ENCODE measurements at regions not wholly inside any gene's neighbourhood (a gene's known extent, or its start where the extent isn't known, plus 50 kb on each side); places are given as distances from the start of the nearest gene placed in this dataset.
"Not testable (repeated sequence)": the region's sequence is repeated elsewhere in the genome, so short reads cannot be mapped to it uniquely, and the experiment has no call there.

GRCh38 chr16:66205287-66206231 lies 160.9 kb upstream of the CDH5 start:
- DNase-seq = no peak

GRCh38 chr16:66204756-66205155 lies 161.7 kb upstream of the CDH5 start:
- DNase-seq = no peak

DNA sequence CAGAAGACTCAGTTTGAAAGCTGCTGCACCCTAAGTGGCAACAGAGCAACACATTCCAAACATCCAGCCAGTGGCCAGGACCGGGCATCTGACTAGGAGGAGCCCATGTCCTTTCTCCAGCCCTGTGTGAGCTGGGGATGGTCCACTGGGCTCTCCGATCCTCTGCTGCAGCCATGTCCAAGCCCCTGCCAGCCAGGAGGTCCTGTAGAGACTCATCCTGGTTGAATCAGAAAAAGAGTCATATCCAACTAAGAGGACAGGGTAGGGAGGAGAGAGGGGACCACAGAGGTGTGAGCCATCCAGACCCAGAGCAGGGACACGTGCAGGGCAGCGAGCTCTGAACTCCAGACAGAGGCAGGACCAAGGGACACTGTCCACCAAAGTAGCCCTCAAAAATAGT lies 163.0 kb upstream of the CDH5 start:
- DNase-seq = no peak

DNA sequence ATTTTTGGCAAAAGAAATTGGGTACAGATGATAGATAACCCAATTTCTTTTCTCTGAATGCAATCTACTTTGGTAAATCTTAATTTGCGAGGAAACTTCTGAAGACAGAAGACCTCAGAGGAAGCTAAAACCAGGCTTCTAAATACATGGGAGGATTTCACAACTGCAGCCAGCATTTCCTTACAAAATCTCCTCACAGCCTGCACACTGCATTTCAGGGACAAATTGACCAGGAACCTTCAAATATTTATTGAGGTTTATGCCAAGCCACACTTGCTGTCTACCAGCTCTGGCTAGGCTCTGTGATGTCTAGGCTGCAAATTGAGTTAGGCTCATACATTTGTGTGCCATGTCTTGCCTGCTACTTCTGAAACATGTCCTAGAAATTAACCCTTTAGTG lies 167.3 kb upstream of the CDH5 start:
- DNase-seq = no peak

GRCh38 chr16:66198641-66199040 lies 167.8 kb upstream of the CDH5 start:
- DNase-seq = no peak

DNA sequence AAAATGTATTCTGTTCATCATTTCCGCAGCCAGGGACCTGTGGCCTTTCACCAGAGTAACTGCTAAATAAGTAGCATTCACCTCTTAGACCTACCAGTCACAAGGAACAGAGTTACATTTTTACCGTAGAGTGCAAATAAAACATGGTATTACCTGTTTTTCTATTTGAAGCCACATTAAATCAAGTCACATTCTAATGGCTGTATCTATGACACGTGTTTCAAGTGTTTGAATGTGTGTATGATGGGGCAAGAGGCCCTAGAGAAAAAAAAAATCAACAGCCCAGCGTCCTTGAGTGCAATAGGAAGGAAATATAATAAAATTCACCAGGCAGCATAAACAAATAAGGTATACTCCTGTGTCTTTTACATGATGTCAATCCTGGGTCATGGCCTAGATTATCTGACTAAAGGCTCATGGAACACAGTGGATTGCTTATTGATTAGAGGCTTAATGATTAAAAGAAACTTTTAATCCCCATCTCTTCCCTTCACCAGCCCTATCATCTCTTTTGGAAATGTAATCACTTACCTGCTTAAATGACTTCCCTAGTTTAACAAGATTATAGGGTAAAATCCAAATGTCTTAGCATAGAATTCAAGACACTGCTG lies 168.7 kb upstream of the CDH5 start:
- no peak for DNase-seq

GRCh38 chr16:66196770-66197169 lies 169.7 kb upstream of the CDH5 start:
- DNase-seq = no peak

- no peak for DNase-seq
These were observed 171.6 kb upstream of the CDH5 start for GRCh38 chr16:66194866-66195265.

DNA sequence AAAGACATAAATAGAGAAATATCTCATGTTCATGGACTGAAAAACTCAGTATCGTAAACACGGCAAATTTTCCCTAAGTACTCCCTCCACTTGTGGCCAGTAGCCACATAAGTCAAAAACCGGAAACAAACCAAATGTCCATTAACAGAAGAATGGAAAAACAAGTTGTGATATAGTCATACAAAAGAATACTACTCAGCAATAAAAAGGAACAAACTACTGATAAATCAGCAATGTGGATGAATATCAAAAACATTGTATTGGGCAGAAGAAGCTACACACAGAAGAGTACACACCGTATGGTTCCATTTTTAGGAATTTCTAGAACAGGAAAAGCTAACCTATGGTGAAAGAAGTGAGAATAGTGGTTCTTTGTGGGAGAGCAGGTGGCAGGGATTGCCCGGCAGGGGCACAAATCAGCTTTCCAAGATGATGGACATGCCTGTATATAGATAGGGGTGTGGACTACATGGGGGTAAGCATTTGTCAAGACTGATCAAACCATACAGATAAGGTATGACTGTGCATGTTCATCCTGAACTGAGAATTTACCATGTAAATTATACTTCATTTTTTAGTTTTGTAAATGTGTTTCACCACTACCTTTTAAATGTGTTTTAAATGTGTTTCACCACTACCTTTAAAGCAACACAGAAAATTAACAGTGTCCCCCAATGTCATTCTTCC lies 172.8 kb upstream of the CDH5 start:
- no peak for DNase-seq

DNA sequence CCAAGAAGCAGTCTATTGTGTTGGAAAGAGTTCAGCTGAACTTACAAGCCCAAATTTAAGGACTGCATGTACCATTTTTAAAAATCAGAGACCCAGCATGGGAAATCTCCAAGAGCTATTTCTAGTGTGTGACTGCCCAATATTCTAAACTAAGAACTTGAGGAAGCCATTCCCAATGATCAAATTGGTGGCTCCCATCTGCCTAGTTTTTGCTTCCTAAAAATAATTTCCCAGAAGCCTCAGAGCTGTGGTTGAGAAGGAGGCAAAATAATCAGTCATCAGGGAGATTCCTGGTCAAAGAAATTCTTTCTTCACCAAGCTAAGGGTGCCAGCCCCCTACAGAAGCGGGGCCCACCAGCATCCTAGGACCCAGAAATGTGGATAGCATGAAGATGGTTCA lies 176.1 kb upstream of the CDH5 start:
- DNase-seq = no peak

DNA sequence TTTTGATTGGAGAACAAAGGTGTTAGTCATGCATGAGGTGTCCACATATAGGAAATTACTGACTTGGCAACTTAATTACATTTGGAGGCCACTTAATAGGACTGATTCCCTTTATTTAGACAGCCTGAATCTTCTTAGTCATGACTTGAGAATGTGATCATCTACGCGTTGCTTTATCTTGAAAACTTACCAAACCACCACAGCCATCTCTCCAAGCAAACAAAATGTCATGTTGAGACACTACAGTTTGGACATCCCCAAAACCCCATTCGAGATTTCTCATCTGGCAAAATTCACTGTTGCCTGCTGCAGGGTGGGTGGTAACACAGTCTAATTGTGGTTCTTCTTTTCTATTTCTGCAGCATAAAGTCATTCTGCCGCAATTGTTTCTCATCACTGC lies 176.5 kb upstream of the CDH5 start:
- no peak for DNase-seq

- DNase-seq = no peak
These were observed 177.4 kb upstream of the CDH5 start for GRCh38 chr16:66188917-66189725.

DNA sequence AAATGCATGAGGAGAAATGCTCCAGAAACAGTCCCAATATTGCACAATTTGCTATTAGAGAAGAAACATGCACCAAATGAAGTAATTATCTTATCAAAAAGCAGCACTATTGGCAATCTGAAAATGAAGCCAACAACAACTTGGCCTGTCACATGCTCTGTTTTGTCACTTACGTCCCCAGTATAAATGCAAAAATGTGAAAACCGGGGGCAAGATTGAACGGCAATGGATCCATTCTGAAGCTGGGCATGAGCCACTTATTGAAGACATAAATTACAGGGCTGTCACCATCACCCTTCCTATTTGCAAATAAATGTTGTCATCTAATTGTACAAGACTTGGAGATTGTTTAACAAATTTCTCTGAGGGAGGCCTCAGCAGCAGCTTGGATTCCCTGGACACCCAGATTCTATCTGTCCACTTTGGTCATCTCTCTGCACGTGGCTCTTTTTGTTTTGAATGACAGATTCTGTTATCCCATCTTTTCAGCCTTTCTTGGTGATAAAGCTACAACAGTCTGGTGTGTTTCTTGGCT lies 180.2 kb upstream of the CDH5 start:
- no peak for DNase-seq

DNA sequence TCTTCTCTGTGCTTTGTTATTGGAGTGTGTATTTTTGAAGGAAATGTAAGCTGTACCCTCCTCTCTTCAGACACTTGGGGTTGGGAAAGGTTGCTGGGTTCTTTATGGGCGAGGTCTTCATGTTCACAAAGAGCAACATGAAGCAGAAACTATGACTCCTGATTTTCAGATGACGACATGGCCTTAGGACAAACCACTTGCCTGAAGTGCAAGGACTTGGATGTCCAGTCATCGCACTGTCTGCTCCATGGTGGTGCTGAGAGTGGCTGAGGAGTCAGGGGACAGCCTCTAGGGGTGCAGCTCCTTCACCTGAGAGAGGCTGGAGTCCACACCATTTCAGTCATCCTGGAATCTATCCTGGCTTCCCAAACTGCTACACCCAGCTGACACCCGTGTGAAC lies 183.9 kb upstream of the CDH5 start:
- DNase-seq = no peak

- no peak for DNase-seq
These were observed 189.8 kb upstream of the CDH5 start for GRCh38 chr16:66176731-66177130.

DNA sequence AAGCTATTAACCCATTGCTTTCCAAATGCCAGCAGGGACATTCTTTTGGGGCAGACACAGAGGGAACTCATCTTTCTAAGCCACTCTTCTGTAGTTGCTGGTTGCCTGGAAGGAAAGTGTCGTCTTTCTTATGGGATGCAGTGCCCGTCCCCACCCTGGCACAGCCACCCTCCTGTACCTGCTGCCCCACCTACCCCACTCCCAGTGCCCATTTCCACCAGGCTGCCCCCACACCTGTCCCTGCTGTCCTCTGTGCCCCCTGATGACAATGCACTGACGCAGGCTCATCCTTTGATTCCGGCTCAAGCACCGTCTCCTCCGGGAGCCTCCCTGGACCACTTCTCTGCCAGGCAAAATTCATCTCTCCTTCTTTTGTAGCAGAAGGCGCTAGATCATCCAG lies 190.4 kb upstream of the CDH5 start:
- DNase-seq = no peak

DNA sequence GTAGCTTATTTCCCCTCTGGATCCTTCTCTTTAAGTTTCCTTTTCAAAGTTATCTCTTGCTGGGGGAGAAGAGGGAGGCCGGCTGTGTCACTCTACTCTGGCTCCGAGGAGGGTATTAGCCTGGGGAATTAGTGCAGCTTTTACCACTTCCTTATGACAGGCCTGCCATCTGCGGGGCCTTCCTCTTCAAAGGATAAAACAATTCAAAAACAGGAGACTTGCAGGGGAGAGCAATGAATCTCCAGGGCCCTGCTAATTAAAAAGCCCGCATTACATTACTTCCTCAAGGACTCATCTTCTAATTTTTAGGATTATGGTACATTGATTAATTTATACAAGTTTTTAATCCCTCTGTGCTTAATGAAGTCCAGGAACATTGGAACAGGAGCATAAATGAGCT lies 190.9 kb upstream of the CDH5 start:
- DNase-seq = no peak

GRCh38 chr16:66175058-66175457 lies 191.4 kb upstream of the CDH5 start:
- DNase-seq = no peak

- DNase-seq = not testable (repeated sequence)
These were observed 192.7 kb upstream of the CDH5 start for GRCh38 chr16:66173796-66174195.

- DNase-seq = not testable (repeated sequence)
These were observed 193.3 kb upstream of the CDH5 start for GRCh38 chr16:66173181-66173580.

- DNase-seq = no peak
These were observed 194.0 kb upstream of the CDH5 start for GRCh38 chr16:66172463-66172862.

DNA sequence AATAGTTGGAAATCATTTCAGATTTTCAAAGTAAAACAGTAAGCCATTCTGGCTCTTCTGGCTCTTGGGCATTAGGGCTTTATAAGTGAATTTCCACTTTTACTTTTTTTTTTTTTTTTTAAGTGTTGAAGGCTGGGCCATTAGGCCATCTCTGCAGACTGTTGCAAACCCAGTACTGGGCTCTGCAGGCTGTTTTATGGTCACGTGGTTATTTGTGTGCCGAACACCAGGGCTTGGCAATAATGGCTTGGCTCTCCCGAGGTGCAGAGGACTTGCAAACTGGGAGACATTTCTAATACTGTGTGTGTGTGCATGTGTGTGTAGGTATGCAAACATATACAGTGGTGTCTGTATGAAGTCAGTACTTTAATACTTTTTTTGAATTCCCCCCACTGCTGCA lies 194.9 kb upstream of the CDH5 start:
- no peak for DNase-seq

DNA sequence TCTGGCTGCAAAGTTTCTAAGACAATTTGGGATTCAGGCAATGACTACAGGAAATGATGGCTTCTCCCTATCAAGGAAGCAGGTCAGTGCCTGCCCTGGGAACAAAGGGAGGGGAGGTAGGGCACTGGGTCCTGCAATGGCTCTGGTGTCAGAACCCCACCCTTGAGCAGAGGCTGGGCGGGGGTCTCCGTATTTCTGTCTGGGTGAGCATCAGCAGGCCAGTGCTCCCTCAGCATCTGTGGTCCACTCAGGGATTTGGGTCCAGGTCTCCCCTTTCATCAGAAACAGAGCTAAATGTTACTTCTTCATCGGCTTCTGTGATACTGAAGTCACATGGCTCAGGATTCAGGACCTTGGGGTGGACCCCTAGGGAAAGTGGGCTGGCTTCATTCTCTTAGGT lies 195.5 kb upstream of the CDH5 start:
- DNase-seq = no peak
